GM23338 (cell line): ENCODE measurements at regions not wholly inside any gene's neighbourhood (a gene's known extent, or its start where the extent isn't known, plus 50 kb on each side); places are given as distances from the start of the nearest gene placed in this dataset.
A peak's percentile ranks its signal among the peaks of the same experiment; 100 is the strongest.

Experiments
- ATAC-seq: fragments of 200-7000 bp; cut with Tn5 transposase; 3 replicates; pipeline ENCODE4 v1.9.1; 2020
- DNase-seq: peaks from one replicate; pipeline ENCODE4 v3.0.0-alpha.2; 2015; ENCODE audit warnings: low spot score
- H2AFZ ChIP-seq: fragments of 200-600 bp; sonication (generic); 2 replicates; pipeline ENCODE4 v1.8.0; 2016; ENCODE audit warnings: antibody characterized with exemption, mild to moderate bottlenecking, moderate library complexity
- H3F3A ChIP-seq: fragments of 200-600 bp; sonication (generic); replicated peaks from 2 replicates; pipeline ENCODE4 v1.8.0; 2017; ENCODE audit warnings: antibody characterized with exemption, mixed run types, low read depth
- H3K27ac ChIP-seq: fragments of 200-600 bp; sonication (generic); 2 replicates; pipeline ENCODE4 v1.6.1; 2016; ENCODE audit warnings: low read depth
- H3K27me3 ChIP-seq: fragments of 200-600 bp; sonication (generic); 2 replicates; pipeline ENCODE4 v1.8.0; 2016; ENCODE audit warnings: mild to moderate bottlenecking, mixed run types, moderate library complexity; ENCODE audit not compliant: insufficient read depth
- H3K36me3 ChIP-seq: fragments of 200-600 bp; sonication (generic); 2 replicates; pipeline ENCODE4 v1.8.0; 2016; ENCODE audit warnings: mild to moderate bottlenecking; ENCODE audit not compliant: insufficient read depth
- H3K4me1 ChIP-seq: fragments of 200-600 bp; sonication (generic); 2 replicates; pipeline ENCODE4 v1.8.0; 2016; ENCODE audit warnings: mild to moderate bottlenecking, moderate library complexity; ENCODE audit not compliant: insufficient read depth
- H3K4me2 ChIP-seq: fragments of 200-600 bp; sonication (generic); 2 replicates; pipeline ENCODE4 v1.7.1; 2017; ENCODE audit warnings: mixed run types
- H3K4me3 ChIP-seq: fragments of 200-600 bp; sonication (generic); 2 replicates; pipeline ENCODE4 v1.6.1; 2016; ENCODE audit warnings: mixed run types
- H3K79me2 ChIP-seq: fragments of 200-600 bp; sonication (generic); replicated peaks from 2 replicates; pipeline ENCODE4 v1.8.0; 2017; ENCODE audit warnings: mild to moderate bottlenecking; ENCODE audit not compliant: insufficient read depth
- H3K9me2 ChIP-seq: fragments of 200-600 bp; sonication (generic); 2 replicates; pipeline ENCODE4 v1.8.0; 2017; ENCODE audit not compliant: insufficient read depth
- H4K20me1 ChIP-seq: fragments of 200-600 bp; sonication (generic); replicated peaks from 2 replicates; pipeline ENCODE4 v1.8.0; 2017; ENCODE audit warnings: mild to moderate bottlenecking; ENCODE audit not compliant: insufficient read depth
- H3K27ac Mint-ChIP-seq: 2 replicates; pipeline ENCODE4 v1.8.0; 2020; ENCODE audit warnings: inconsistent platforms, mild to moderate bottlenecking, moderate library complexity, mixed read lengths
- H3K27me3 Mint-ChIP-seq: 3 replicates; pipeline ENCODE4 v1.8.0; 2022; ENCODE audit warnings: low read depth, mild to moderate bottlenecking, moderate library complexity, mixed read lengths, inconsistent platforms; ENCODE audit not compliant: insufficient read depth, poor library complexity
- H3K36me3 Mint-ChIP-seq: 3 replicates; pipeline ENCODE4 v1.8.0; 2021; ENCODE audit warnings: low read depth, mild to moderate bottlenecking, inconsistent platforms, moderate library complexity, mixed read lengths
- H3K4me1 Mint-ChIP-seq: 3 replicates; pipeline ENCODE4 v1.8.0; 2020; ENCODE audit warnings: mild to moderate bottlenecking, inconsistent platforms, mixed read lengths
- H3K4me3 Mint-ChIP-seq: 3 replicates; pipeline ENCODE4 v1.8.0; 2021; ENCODE audit warnings: moderate library complexity, mild to moderate bottlenecking, inconsistent platforms, mixed read lengths
- H3K9me3 Mint-ChIP-seq: 3 replicates; pipeline ENCODE4 v1.8.0; 2020; ENCODE audit warnings: moderate library complexity, mild to moderate bottlenecking, inconsistent platforms, mixed read lengths
- CTCF ChIP-seq, 2 experiments: fragments of 200-600 bp in 1 of 2; sonication (generic) in 1 of 2; conservative IDR thresholded peaks; 2 replicates each; pipeline versions ENCODE4 v1.5.1 to v1.6.1; 2016 to 2017; ENCODE audit warnings: antibody characterized with exemption in 2 of 2, low read depth in 2 of 2, mild to moderate bottlenecking in 2 of 2, moderate library complexity in 1 of 2
- ETS1 ChIP-seq: IDR thresholded peaks from 2 replicates; pipeline ENCODE4 v1.6.1; 2016; ENCODE audit warnings: antibody characterized with exemption
- EZH2 ChIP-seq: fragments of 200-600 bp; sonication (generic); IDR thresholded peaks from one replicate; pipeline ENCODE4 v1.8.0; 2017; ENCODE audit warnings: antibody characterized with exemption, mild to moderate bottlenecking, low read depth; ENCODE audit not compliant: unreplicated experiment
- JUNB ChIP-seq: IDR thresholded peaks from one replicate; pipeline ENCODE4 v1.6.1; 2016; ENCODE audit warnings: antibody characterized with exemption; ENCODE audit not compliant: unreplicated experiment
- NANOG ChIP-seq: IDR thresholded peaks from 2 replicates; pipeline ENCODE4 v1.6.1; 2016; ENCODE audit warnings: antibody characterized with exemption, borderline replicate concordance
- POLR2AphosphoS5 ChIP-seq: IDR thresholded peaks from 2 replicates; pipeline ENCODE4 v1.6.1; 2016; ENCODE audit warnings: antibody characterized with exemption, low read depth
- STAT1 ChIP-seq: IDR thresholded peaks from one replicate; pipeline ENCODE4 v1.6.1; 2016; ENCODE audit warnings: antibody characterized with exemption; ENCODE audit not compliant: unreplicated experiment
- ZNF114 ChIP-seq: fragments of 250-450 bp; sonication (Bioruptor Pico); IDR thresholded peaks from 2 replicates; pipeline ENCODE4 v1.5.0; 2020; ENCODE audit warnings: mild to moderate bottlenecking, moderate library complexity
- ZNF331 ChIP-seq: fragments of 250-450 bp; sonication (Bioruptor Pico); IDR thresholded peaks from 2 replicates; pipeline ENCODE4 v1.5.0; 2020; ENCODE audit warnings: low read depth, mild to moderate bottlenecking, moderate library complexity
- ZNF462 ChIP-seq: fragments of 250-450 bp; sonication (Bioruptor Pico); IDR thresholded peaks from 2 replicates; pipeline ENCODE4 v1.5.0; 2020; ENCODE audit warnings: mild to moderate bottlenecking, moderate library complexity

DNA sequence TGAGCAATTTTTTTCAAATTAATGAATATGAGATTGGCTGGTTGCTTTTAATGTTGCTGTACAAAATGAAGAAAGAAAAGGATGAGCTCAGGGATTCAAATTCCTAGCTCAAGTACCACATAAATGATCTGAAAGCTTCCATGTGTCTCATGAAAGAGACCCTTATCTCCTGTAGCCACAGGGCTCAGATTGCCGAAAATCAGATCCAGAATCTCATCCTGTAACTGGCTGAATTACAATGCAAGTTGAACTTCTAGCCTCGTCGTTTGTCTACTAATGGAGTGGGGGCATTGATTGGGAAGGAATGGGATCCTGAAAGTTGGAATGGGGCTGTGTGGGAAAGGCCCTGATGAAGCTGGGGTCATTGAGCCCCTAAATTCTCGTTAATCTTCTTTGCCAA is 143.4 kb upstream of the ATP6AP2 start (continued):
- TF ChIP-seq ZNF462 (no peak), POLR2AphosphoS5 (no peak), STAT1 (no peak), JUNB (no peak), ZNF114 (CRISPR knock-in tag) (no peak), EZH2 (no peak)

DNA sequence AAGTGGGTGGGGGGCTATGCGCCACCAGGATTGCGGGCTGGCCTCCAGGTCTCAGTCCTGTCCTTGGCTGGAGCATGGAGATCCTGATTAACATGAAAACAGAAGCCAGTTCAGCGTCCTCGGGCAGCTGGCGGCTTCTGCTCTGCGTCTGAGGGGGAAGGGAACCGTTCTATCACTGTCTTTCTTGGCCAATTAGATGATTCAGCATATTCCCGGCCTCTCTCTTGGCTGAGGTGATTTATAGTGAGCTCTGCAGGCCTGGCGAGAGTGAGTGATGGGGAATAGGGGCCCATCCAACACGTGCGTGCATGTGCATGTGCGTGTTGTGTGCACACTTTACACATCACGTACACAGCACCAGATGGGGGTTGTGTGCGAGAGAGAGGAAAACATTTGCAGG is 145.8 kb upstream of the ATP6AP2 start:
- Histone ChIP-seq H3K36me3 (no peaks in the 10 kb centered on the region), H3K79me2 (no peaks in the 10 kb centered on the region), H3K4me2 (peak overlapping the region; percentile 62), H3F3A (no peaks in the 10 kb centered on the region), H3K27ac (no peak overlapping the region), H3K4me1 (no peaks in the 10 kb centered on the region), H3K9me2 (no peaks in the 10 kb centered on the region), H2AFZ (peak overlapping the region; percentile 81; the same call in 1 of the 2 replicates), H3K27me3 (no peaks in the 10 kb centered on the region), H4K20me1 (no peaks in the 10 kb centered on the region), H3K4me3 (no peak overlapping the region)
- DNase-seq (peak; percentile 58), ATAC-seq (peak; percentile 88)
- Mint-ChIP-seq H3K27ac (peak overlapping the region; percentile 89), H3K4me3 (no peak overlapping the region), H3K36me3 (peaks cover 10% of the 10 kb centered on the region; the same call in 2 of the 3 replicates), H3K27me3 (peaks cover 10% of the 10 kb centered on the region), H3K9me3 (peaks cover 17% of the 10 kb centered on the region), H3K4me1 (peaks cover 12% of the 10 kb centered on the region)
- no peak for TF ChIP-seq JUNB
- no peak for TF ChIP-seq NANOG
- no peak for TF ChIP-seq ZNF114 (CRISPR knock-in tag)
- no peak for TF ChIP-seq EZH2
- no peak for TF ChIP-seq ETS1
- TF ChIP-seq STAT1: no peak
- TF ChIP-seq POLR2AphosphoS5: no peak
- TF ChIP-seq CTCF (conservative IDR thresholded peaks at IDR 0.05; ENCODE audit: low read depth in 2 of 2): no peak
- no peak for TF ChIP-seq ZNF331 (CRISPR knock-in tag)
